Endodermal cell (in vitro differentiated cells): ENCODE measurements at regions not wholly inside any gene's neighbourhood (a gene's known extent, or its start where the extent isn't known, plus 50 kb on each side); places are given as distances from the start of the nearest gene placed in this dataset.

Source experiments
- DNase-seq: peaks from one replicate; pipeline ENCODE4 v3.0.0-alpha.2; 2017
- H3K27ac ChIP-seq: 2 replicates; pipeline ENCODE4 v1.5.1; 2013; ENCODE audit warnings: mild to moderate bottlenecking, low read depth, low read length, moderate library complexity
- H3K27me3 ChIP-seq: 2 replicates; pipeline ENCODE4 v1.6.1; 2013; ENCODE audit warnings: mild to moderate bottlenecking, low read length, moderate library complexity; ENCODE audit not compliant: insufficient read depth, control insufficient read depth, poor library complexity, severe bottlenecking
- H3K36me3 ChIP-seq: 2 replicates; pipeline ENCODE4 v1.7.0; 2013; ENCODE audit warnings: mild to moderate bottlenecking, low read length, moderate library complexity; ENCODE audit not compliant: control insufficient read depth, insufficient read depth
- H3K4me1 ChIP-seq: one replicate; pipeline ENCODE4 v1.7.0; 2013; ENCODE audit warnings: low read length; ENCODE audit not compliant: control insufficient read depth, insufficient read depth
- H3K4me3 ChIP-seq: 2 replicates; pipeline ENCODE4 v1.5.1; 2013; ENCODE audit warnings: mild to moderate bottlenecking, low read length, moderate library complexity
- H3K9ac ChIP-seq: 2 replicates; pipeline ENCODE4 v1.6.1; 2013; ENCODE audit warnings: mild to moderate bottlenecking, low read length, moderate library complexity; ENCODE audit not compliant: poor library complexity, severe bottlenecking; ENCODE audit errors: extremely low read depth
- H3K9me3 ChIP-seq: 2 replicates; pipeline ENCODE4 v1.6.1; 2013; ENCODE audit warnings: mild to moderate bottlenecking, low read length, moderate library complexity; ENCODE audit not compliant: control insufficient read depth
- H3K27ac Mint-ChIP-seq: 2 replicates; pipeline ENCODE4 v1.8.0; 2020; ENCODE audit warnings: mixed read lengths
- H3K27me3 Mint-ChIP-seq: 2 replicates; pipeline ENCODE4 v1.8.0; 2021; ENCODE audit warnings: mild to moderate bottlenecking, mixed read lengths; ENCODE audit not compliant: insufficient read depth
- H3K36me3 Mint-ChIP-seq: 2 replicates; pipeline ENCODE4 v1.8.0; 2020; ENCODE audit warnings: low read depth, mixed read lengths
- H3K4me1 Mint-ChIP-seq: 2 replicates; pipeline ENCODE4 v1.8.0; 2020; ENCODE audit warnings: mixed read lengths
- H3K4me3 Mint-ChIP-seq: 2 replicates; pipeline ENCODE4 v1.8.0; 2020; ENCODE audit warnings: mild to moderate bottlenecking, moderate library complexity, mixed read lengths
- H3K9me3 Mint-ChIP-seq: 2 replicates; pipeline ENCODE4 v1.8.0; 2020; ENCODE audit warnings: mild to moderate bottlenecking, mixed read lengths
- WGBS, 2 experiments: methylation state at CpG; one replicate each; pipeline versions ENCODE4 v1.1.5 to v1.1.7; 2013; ENCODE audit warnings: missing lambda C conversion rate in 2 of 2, mixed read lengths in 1 of 2; ENCODE audit not compliant: insufficient coverage in 1 of 2, insufficient read length in 1 of 2; 5-methylcytosine and 5-hydroxymethylcytosine counted together
- TF ChIP-seq, protein P1 (sequence below): fragments of 200-600 bp; sonication (generic); conservative IDR thresholded peaks from 2 replicates; pipeline ENCODE4 v1.5.0; 2021; ENCODE audit warnings: antibody characterized with exemption, mild to moderate bottlenecking

DNA sequence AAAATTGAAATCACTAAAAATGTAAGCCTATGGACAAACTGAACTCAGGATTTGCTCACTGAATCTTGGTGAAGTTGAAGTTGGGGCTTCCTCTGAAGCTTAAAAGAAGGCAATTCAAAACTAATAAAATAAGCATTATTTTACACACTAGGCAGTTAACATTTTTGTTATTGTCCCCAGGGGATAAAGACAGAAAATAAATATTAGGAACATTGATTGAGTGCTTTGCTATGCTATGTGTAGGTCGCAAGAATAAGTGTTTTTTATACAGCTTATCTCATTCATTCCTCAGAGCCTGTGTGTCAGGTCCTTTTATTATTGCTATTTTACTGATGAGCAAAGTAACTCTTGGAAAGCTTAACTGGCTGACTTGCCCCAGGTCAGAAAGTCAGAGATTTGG, 82.2 kb downstream of the ZNF608 start:
- Histone ChIP-seq H3K36me3 (peaks cover 23% of the 10 kb centered on the region), H3K9ac (no peak overlapping the region), H3K27ac (no peak overlapping the region), H3K4me1 (peaks cover 59% of the 10 kb centered on the region), H3K4me3 (peak overlapping the region; percentile 72), H3K27me3 (no peaks in the 10 kb centered on the region), H3K9me3 (no peaks in the 10 kb centered on the region)
- TF ChIP-seq, protein P1, sequence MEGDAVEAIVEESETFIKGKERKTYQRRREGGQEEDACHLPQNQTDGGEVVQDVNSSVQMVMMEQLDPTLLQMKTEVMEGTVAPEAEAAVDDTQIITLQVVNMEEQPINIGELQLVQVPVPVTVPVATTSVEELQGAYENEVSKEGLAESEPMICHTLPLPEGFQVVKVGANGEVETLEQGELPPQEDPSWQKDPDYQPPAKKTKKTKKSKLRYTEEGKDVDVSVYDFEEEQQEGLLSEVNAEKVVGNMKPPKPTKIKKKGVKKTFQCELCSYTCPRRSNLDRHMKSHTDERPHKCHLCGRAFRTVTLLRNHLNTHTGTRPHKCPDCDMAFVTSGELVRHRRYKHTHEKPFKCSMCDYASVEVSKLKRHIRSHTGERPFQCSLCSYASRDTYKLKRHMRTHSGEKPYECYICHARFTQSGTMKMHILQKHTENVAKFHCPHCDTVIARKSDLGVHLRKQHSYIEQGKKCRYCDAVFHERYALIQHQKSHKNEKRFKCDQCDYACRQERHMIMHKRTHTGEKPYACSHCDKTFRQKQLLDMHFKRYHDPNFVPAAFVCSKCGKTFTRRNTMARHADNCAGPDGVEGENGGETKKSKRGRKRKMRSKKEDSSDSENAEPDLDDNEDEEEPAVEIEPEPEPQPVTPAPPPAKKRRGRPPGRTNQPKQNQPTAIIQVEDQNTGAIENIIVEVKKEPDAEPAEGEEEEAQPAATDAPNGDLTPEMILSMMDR: no peak
- no peaks in the 10 kb centered on the region for H3K9me3 Mint-ChIP-seq
- H3K4me1 Mint-ChIP-seq: peaks cover 86% of the 10 kb centered on the region
- WGBS, 2 experiments: 71% methylated on average over 1 of the region's 1 CpG; no CpG with 5 or more reads in 1 of the 2 experiments
- H3K36me3 Mint-ChIP-seq: peaks cover 22% of the 10 kb centered on the region
- DNase-seq: no peak
- no peak overlapping the region for H3K27ac Mint-ChIP-seq
- H3K4me3 Mint-ChIP-seq: no peak overlapping the region
- H3K27me3 Mint-ChIP-seq: no peaks in the 10 kb centered on the region

DNA sequence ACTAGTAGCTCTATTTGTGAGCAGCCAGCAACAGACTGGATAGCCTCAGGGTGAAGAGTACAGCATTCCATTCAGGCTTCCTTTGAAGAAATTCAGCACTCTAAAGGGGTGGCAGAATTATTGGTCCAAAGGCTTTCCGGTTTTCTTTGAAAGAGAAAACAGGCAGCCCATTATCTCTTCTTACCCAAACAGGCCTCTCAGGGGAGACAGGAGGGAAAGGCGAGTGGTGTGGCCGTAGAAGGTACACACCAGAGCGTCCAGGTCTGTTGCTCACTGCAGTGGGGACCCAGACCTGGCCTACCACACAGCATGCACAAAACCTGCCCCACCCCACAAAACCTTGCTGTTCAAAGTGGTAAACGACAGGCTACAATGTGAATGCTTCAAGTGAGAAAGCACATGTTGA, 83.3 kb downstream of the ZNF608 start:
- Histone ChIP-seq H3K9me3 (no peaks in the 10 kb centered on the region), H3K4me3 (peak overlapping the region; percentile 72), H3K9ac (no peak overlapping the region), H3K36me3 (peaks cover 28% of the 10 kb centered on the region), H3K27me3 (no peaks in the 10 kb centered on the region), H3K4me1 (peaks cover 54% of the 10 kb centered on the region), H3K27ac (peak overlapping the region; percentile 95)
- peak overlapping the region; percentile 36 for H3K4me3 Mint-ChIP-seq
- no peak for DNase-seq
- 25 to 43% methylated on average over 2 to 5 of the region's 5 CpGs for WGBS, 2 experiments
- peaks cover 22% of the 10 kb centered on the region for H3K36me3 Mint-ChIP-seq
- no peaks in the 10 kb centered on the region for H3K9me3 Mint-ChIP-seq
- H3K27me3 Mint-ChIP-seq: no peaks in the 10 kb centered on the region
- H3K27ac Mint-ChIP-seq: peak overlapping the region; percentile 79
- peaks cover 83% of the 10 kb centered on the region for H3K4me1 Mint-ChIP-seq
- TF ChIP-seq, protein P1: no peak

DNA sequence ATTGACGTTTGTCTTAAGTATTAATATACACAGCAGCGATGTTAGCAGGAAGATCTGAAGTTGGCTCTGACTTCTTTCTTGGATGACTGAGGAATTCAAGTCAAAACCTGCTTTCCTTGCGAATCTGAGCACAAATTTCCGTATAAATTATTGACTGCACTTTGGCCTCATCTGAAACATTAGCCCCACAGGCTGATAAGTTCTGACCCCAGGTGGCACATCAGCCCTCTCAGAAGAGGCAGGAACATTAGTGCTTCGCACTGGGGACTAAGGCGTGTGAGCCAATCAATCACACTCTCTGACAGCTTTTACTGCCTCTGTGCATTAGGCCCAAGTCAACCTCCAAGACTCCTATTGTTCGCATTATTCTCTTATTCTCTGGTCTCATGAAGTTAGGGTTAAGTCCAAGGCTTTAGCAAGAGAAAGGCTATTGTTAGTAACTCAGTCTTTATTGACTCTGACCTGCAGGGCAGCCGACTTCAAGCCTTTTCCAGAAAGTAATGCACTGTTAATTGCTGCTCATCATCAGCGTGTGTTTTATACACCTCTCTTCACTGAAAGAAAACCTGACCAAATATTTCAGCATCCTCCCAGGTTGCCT, 84.2 kb downstream of the ZNF608 start:
- Mint-ChIP-seq H3K4me1 (peaks cover 83% of the 10 kb centered on the region), H3K9me3 (no peaks in the 10 kb centered on the region), H3K27me3 (no peaks in the 10 kb centered on the region), H3K36me3 (peaks cover 19% of the 10 kb centered on the region), H3K27ac (peak overlapping the region; percentile 79), H3K4me3 (peak overlapping the region; percentile 36)
- Histone ChIP-seq H3K4me1 (peaks cover 52% of the 10 kb centered on the region), H3K9ac (peak overlapping the region; percentile 36), H3K27ac (peak overlapping the region; percentile 95), H3K4me3 (peak overlapping the region; percentile 72), H3K9me3 (no peaks in the 10 kb centered on the region), H3K36me3 (peaks cover 28% of the 10 kb centered on the region), H3K27me3 (no peaks in the 10 kb centered on the region)
- DNase-seq: peak; percentile 67
- 26 to 29% methylated on average over 8 to 9 of the region's 9 CpGs for WGBS, 2 experiments
- TF ChIP-seq, protein P1: no peak
